IMR-90 (cell line): ENCODE measurements at regions not wholly inside any gene's neighbourhood (a gene's known extent, or its start where the extent isn't known, plus 50 kb on each side); places are given as distances from the start of the nearest gene placed in this dataset.

Source experiments
- BHLHE40 ChIP-seq: fragments of 150-350 bp; IDR thresholded peaks from 2 replicates; pipeline ENCODE4 v1.6.1; 2016; ENCODE audit warnings: mild to moderate bottlenecking, low read depth, low read length
- CEBPB ChIP-seq: IDR thresholded peaks from 2 replicates; pipeline ENCODE4 v1.6.1; 2012; ENCODE audit warnings: low read depth, low read length, improper control_type of control experiment
- CHD1 ChIP-seq: IDR thresholded peaks from 2 replicates; pipeline ENCODE4 v1.6.1; 2012; ENCODE audit warnings: low read depth, low read length, improper control_type of control experiment
- FOS ChIP-seq: fragments of 150-350 bp; IDR thresholded peaks from 2 replicates; pipeline ENCODE4 v1.6.1; 2016; ENCODE audit warnings: low read depth, low read length
- MAFK ChIP-seq: IDR thresholded peaks from 2 replicates; pipeline ENCODE4 v1.6.1; 2012; ENCODE audit warnings: low read depth, low read length, improper control_type of control experiment
- MXI1 ChIP-seq: IDR thresholded peaks from 2 replicates; pipeline ENCODE4 v1.6.1; 2012; ENCODE audit warnings: low read depth, mild to moderate bottlenecking, low read length, moderate library complexity, borderline replicate concordance
- NFE2L2 ChIP-seq: fragments of 150-350 bp; IDR thresholded peaks from 2 replicates; pipeline ENCODE4 v1.6.1; 2016; ENCODE audit warnings: low read depth, mild to moderate bottlenecking, low read length
- POLR2A ChIP-seq: IDR thresholded peaks from 2 replicates; pipeline ENCODE4 v1.6.1; 2012; ENCODE audit warnings: mild to moderate bottlenecking, low read depth, low read length
- RAD21 ChIP-seq: IDR thresholded peaks from 2 replicates; pipeline ENCODE4 v1.6.1; 2012; ENCODE audit warnings: low read length, improper control_type of control experiment
- RCOR1 ChIP-seq: IDR thresholded peaks from 2 replicates; pipeline ENCODE4 v1.6.1; 2012; ENCODE audit warnings: mild to moderate bottlenecking, low read length, improper control_type of control experiment; ENCODE audit not compliant: insufficient replicate concordance
- RFX5 ChIP-seq: IDR thresholded peaks from 2 replicates; pipeline ENCODE4 v1.8.0; 2012; ENCODE audit warnings: low read depth, mild to moderate bottlenecking, low read length, moderate library complexity
- TF ChIP-seq, protein P1 (sequence below): conservative IDR thresholded peaks from 2 replicates; pipeline ENCODE4 v1.5.1; 2012; ENCODE audit warnings: mild to moderate bottlenecking, low read depth, low read length, improper control_type of control experiment
- TF ChIP-seq, protein P2 (sequence below): fragments of 150-350 bp; IDR thresholded peaks from 2 replicates; pipeline ENCODE4 v1.6.1; 2016; ENCODE audit warnings: low read depth, mild to moderate bottlenecking, low read length, moderate library complexity, borderline replicate concordance
- TF ChIP-seq, protein P3 (sequence below): fragments of 150-350 bp; IDR thresholded peaks from 2 replicates; pipeline ENCODE4 v1.6.1; 2017; ENCODE audit warnings: mild to moderate bottlenecking, antibody characterized with exemption, low read length, low read depth

DNA sequence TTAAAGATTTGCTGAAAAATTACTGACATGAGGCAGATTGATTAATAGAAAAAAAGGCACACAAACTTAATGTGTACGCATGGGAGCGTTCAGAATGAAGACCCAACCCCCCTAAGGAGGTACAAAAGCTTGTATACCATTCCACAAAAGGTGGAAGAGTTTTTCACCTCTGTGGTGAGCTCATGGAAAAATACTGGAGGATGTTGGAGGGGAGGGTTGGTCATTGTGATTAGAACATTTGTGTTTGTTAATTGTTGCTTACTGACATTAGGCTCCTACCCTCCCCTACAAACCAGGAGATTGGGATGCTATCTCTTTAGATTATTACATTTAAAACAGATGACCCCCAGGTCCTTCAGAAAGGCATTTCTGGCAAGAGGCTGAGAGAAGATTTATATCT lies 1973.3 kb downstream of the OLFM4 start:
- no peak for TF ChIP-seq POLR2A
- TF ChIP-seq, protein P1, sequence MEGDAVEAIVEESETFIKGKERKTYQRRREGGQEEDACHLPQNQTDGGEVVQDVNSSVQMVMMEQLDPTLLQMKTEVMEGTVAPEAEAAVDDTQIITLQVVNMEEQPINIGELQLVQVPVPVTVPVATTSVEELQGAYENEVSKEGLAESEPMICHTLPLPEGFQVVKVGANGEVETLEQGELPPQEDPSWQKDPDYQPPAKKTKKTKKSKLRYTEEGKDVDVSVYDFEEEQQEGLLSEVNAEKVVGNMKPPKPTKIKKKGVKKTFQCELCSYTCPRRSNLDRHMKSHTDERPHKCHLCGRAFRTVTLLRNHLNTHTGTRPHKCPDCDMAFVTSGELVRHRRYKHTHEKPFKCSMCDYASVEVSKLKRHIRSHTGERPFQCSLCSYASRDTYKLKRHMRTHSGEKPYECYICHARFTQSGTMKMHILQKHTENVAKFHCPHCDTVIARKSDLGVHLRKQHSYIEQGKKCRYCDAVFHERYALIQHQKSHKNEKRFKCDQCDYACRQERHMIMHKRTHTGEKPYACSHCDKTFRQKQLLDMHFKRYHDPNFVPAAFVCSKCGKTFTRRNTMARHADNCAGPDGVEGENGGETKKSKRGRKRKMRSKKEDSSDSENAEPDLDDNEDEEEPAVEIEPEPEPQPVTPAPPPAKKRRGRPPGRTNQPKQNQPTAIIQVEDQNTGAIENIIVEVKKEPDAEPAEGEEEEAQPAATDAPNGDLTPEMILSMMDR = no peak
- no peak for TF ChIP-seq RFX5
- TF ChIP-seq RCOR1 = no peak
- no peak for TF ChIP-seq CEBPB
- TF ChIP-seq NFE2L2 = no peak
- TF ChIP-seq FOS = no peak
- no peak for TF ChIP-seq MAFK
- TF ChIP-seq MXI1 = no peak
- TF ChIP-seq RAD21 = no peak
- no peak for TF ChIP-seq BHLHE40
- TF ChIP-seq, protein P2, sequence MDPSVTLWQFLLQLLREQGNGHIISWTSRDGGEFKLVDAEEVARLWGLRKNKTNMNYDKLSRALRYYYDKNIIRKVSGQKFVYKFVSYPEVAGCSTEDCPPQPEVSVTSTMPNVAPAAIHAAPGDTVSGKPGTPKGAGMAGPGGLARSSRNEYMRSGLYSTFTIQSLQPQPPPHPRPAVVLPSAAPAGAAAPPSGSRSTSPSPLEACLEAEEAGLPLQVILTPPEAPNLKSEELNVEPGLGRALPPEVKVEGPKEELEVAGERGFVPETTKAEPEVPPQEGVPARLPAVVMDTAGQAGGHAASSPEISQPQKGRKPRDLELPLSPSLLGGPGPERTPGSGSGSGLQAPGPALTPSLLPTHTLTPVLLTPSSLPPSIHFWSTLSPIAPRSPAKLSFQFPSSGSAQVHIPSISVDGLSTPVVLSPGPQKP = no peak
- TF ChIP-seq, protein P3, sequence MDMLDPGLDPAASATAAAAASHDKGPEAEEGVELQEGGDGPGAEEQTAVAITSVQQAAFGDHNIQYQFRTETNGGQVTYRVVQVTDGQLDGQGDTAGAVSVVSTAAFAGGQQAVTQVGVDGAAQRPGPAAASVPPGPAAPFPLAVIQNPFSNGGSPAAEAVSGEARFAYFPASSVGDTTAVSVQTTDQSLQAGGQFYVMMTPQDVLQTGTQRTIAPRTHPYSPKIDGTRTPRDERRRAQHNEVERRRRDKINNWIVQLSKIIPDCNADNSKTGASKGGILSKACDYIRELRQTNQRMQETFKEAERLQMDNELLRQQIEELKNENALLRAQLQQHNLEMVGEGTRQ = no peak
- TF ChIP-seq CHD1 = no peak
